ENCODE measurements at regions not wholly inside any gene's neighbourhood (a gene's known extent, or its start where the extent isn't known, plus 50 kb on each side); places are given as distances from the start of the nearest gene placed in this dataset.

GRCh38 chr11:114925591-114925990 is 247.3 kb downstream of the NXPE2 start:
- Histone ChIP-seq H3K4me1 (ENCODE audit: control insufficient read depth in 1 of 2, low read depth in 2 of 2) (no peaks in the 10 kb centered on the region), H3K36me3 (no peaks in the 10 kb centered on the region), H3K27ac (no peak overlapping the region), H3K9me3 (no peaks in the 10 kb centered on the region), H3K4me3 (no peak overlapping the region), H3K27me3 (replicated peaks; ENCODE audit: insufficient read depth) (no peaks in the 10 kb centered on the region)
- TF ChIP-seq CTCF (IDR thresholded peaks at IDR 0.05): no peak
- no peak for DNase-seq (ENCODE audit: low spot score)
- ATAC-seq (ENCODE audit: insufficient number of reproducible peaks, low FRiP score, low read depth): no peak

GRCh38 chr11:114928260-114928870 is 250.0 kb downstream of the NXPE2 start:
- DNase-seq (ENCODE audit: low spot score) (no peak), ATAC-seq (ENCODE audit: insufficient number of reproducible peaks, low FRiP score, low read depth) (no peak)
- no peak for TF ChIP-seq CTCF (IDR thresholded peaks at IDR 0.05)
- Histone ChIP-seq H3K9me3 (peaks cover 2% of the 10 kb centered on the region), H3K4me3 (no peak overlapping the region), H3K27me3 (replicated peaks; ENCODE audit: insufficient read depth) (no peaks in the 10 kb centered on the region), H3K4me1 (ENCODE audit: control insufficient read depth in 1 of 2, low read depth in 2 of 2) (no peaks in the 10 kb centered on the region), H3K27ac (no peak overlapping the region), H3K36me3 (no peaks in the 10 kb centered on the region)

- Histone ChIP-seq H3K4me3 (no peak overlapping the region), H3K27ac (no peak overlapping the region), H3K9me3 (peaks cover 4% of the 10 kb centered on the region), H3K27me3 (replicated peaks; ENCODE audit: insufficient read depth) (no peaks in the 10 kb centered on the region), H3K4me1 (ENCODE audit: control insufficient read depth in 1 of 2, low read depth in 2 of 2) (no peaks in the 10 kb centered on the region), H3K36me3 (no peaks in the 10 kb centered on the region)
- DNase-seq (ENCODE audit: low spot score) (no peak), ATAC-seq (ENCODE audit: insufficient number of reproducible peaks, low FRiP score, low read depth) (no peak)
- no peak for TF ChIP-seq CTCF (IDR thresholded peaks at IDR 0.05)
Observed at GRCh38 chr11:114929351-114930000, 251.1 kb downstream of the NXPE2 start.

- TF ChIP-seq CTCF (IDR thresholded peaks at IDR 0.05): no peak
- no peak overlapping the region for H3K27ac ChIP-seq
- DNase-seq (ENCODE audit: low spot score) (no peak), ATAC-seq (ENCODE audit: insufficient number of reproducible peaks, low FRiP score, low read depth) (no peak)
- H3K9me3 ChIP-seq: no peaks in the 10 kb centered on the region
- no peaks in the 10 kb centered on the region for H3K4me1 ChIP-seq (ENCODE audit: control insufficient read depth in 1 of 2, low read depth in 2 of 2)
- H3K4me3 ChIP-seq: no peak overlapping the region
- H3K36me3 ChIP-seq: no peaks in the 10 kb centered on the region
- no peaks in the 10 kb centered on the region for H3K27me3 ChIP-seq (replicated peaks; ENCODE audit: insufficient read depth)
Observed at GRCh38 chr11:114938799-114939198, 260.5 kb downstream of the NXPE2 start.

GRCh38 chr11:114942207-114942606 is 263.9 kb downstream of the NXPE2 start:
- Histone ChIP-seq H3K9me3 (no peaks in the 10 kb centered on the region), H3K4me3 (no peak overlapping the region), H3K36me3 (no peaks in the 10 kb centered on the region), H3K27me3 (replicated peaks; ENCODE audit: insufficient read depth) (no peaks in the 10 kb centered on the region), H3K4me1 (ENCODE audit: control insufficient read depth in 1 of 2, low read depth in 2 of 2) (no peaks in the 10 kb centered on the region), H3K27ac (no peak overlapping the region)
- no peak for ATAC-seq (ENCODE audit: insufficient number of reproducible peaks, low FRiP score, low read depth)
- TF ChIP-seq CTCF (IDR thresholded peaks at IDR 0.05): no peak
- no peak for DNase-seq (ENCODE audit: low spot score)
